T-helper 1 cell treated with Interleukin-12 subunit alpha and Interleukin-12 subunit beta and Interleukin-4 antibody, amounts not matched to agents 30 ng/mL and 1 ng/mL, for 36 hours (primary cell): ENCODE measurements at regions not wholly inside any gene's neighbourhood (a gene's known extent, or its start where the extent isn't known, plus 50 kb on each side); places are given as distances from the start of the nearest gene placed in this dataset.

ENCODE experiments used
- intact Hi-C: fragments of 100-400 bp; cut with micrococcal nuclease; formaldehyde crosslinking; loops from one replicate; pipeline ENCODE4 v1.15.1; 2024

GRCh38 chr6:28726569-28727309 lies 197.0 kb downstream of the TRIM27 start:
- intact Hi-C loops, result no loop called here

GRCh38 chr6:28727559-28728211 lies 196.1 kb downstream of the TRIM27 start:
- intact Hi-C loops, result loop anchor here (2.0 kb wide), 1 partner anchor 13 kb away; no protein-coding TSS in a partner anchor

- intact Hi-C loops, result loop anchor here (2.0 to 10.0 kb wide), 3 partner anchors 15 to 1175 kb away; no protein-coding TSS in a partner anchor
Observed at GRCh38 chr6:28729501-28730402, 194.0 kb downstream of the TRIM27 start.

GRCh38 chr6:28732052-28732451 lies 191.7 kb downstream of the TRIM27 start:
- intact Hi-C loops, result loop anchor here (10.0 kb wide), 2 partner anchors 97 to 1177 kb away; no protein-coding TSS in a partner anchor

- intact Hi-C loops, result loop anchor here (10.0 kb wide), 2 partner anchors 100 to 1180 kb away; no protein-coding TSS in a partner anchor
Observed at GRCh38 chr6:28734443-28734959, 189.3 kb downstream of the TRIM27 start.

GRCh38 chr6:28736121-28736520 lies 187.7 kb downstream of the TRIM27 start:
- intact Hi-C loops, result loop anchor here (2.0 to 10.0 kb wide), 7 partner anchors 41 to 1454 kb away; no protein-coding TSS in a partner anchor

- intact Hi-C loops, result loop anchor here (2.0 to 10.0 kb wide), 8 partner anchors 37 to 1456 kb away; no protein-coding TSS in a partner anchor
Observed at GRCh38 chr6:28737750-28738395, 185.9 kb downstream of the TRIM27 start.

- intact Hi-C loops, result loop anchor here (2.0 to 10.0 kb wide), 6 partner anchors 36 to 1456 kb away; no protein-coding TSS in a partner anchor
Observed at GRCh38 chr6:28738396-28738765, 185.4 kb downstream of the TRIM27 start.

GRCh38 chr6:28741363-28741762 lies 182.4 kb downstream of the TRIM27 start:
- intact Hi-C loops, result no loop called here

GRCh38 chr6:28742668-28743270 lies 181.0 kb downstream of the TRIM27 start:
- intact Hi-C loops, result no loop called here

GRCh38 chr6:28743271-28743789 lies 180.5 kb downstream of the TRIM27 start:
- intact Hi-C loops, result no loop called here

- intact Hi-C loops, result no loop called here
Observed at GRCh38 chr6:28747083-28747630, 176.6 kb downstream of the TRIM27 start.

- intact Hi-C loops, result no loop called here
Observed at GRCh38 chr6:28747631-28748157, 176.1 kb downstream of the TRIM27 start.

GRCh38 chr6:28748192-28748591 lies 175.6 kb downstream of the TRIM27 start:
- intact Hi-C loops, result no loop called here

GRCh38 chr6:28750926-28751458 lies 172.8 kb downstream of the TRIM27 start:
- intact Hi-C loops, result no loop called here

- intact Hi-C loops, result no loop called here
Observed at GRCh38 chr6:28751514-28751913, 172.3 kb downstream of the TRIM27 start.

GRCh38 chr6:28751963-28752350 lies 171.8 kb downstream of the TRIM27 start:
- intact Hi-C loops, result no loop called here

GRCh38 chr6:28757429-28758045 lies 166.2 kb downstream of the TRIM27 start:
- intact Hi-C loops, result no loop called here
